Chondrocyte (in vitro differentiated cells): ENCODE measurements at regions not wholly inside any gene's neighbourhood (a gene's known extent, or its start where the extent isn't known, plus 50 kb on each side); places are given as distances from the start of the nearest gene placed in this dataset.

Experiments used
- DNase-seq: peaks from one replicate; pipeline ENCODE4 v3.0.0; 2021; ENCODE audit warnings: mixed read lengths, low spot score
- H3K27ac Mint-ChIP-seq: one replicate; pipeline ENCODE4 v1.8.0; 2021; ENCODE audit warnings: mild to moderate bottlenecking, moderate library complexity, mixed read lengths; ENCODE audit not compliant: unreplicated experiment
- H3K27me3 Mint-ChIP-seq: 2 replicates; pipeline ENCODE4 v1.8.0; 2021; ENCODE audit warnings: low read depth, mixed read lengths
- H3K36me3 Mint-ChIP-seq: 2 replicates; pipeline ENCODE4 v1.8.0; 2021; ENCODE audit warnings: low read depth, mixed read lengths
- H3K4me1 Mint-ChIP-seq: 2 replicates; pipeline ENCODE4 v1.8.0; 2021; ENCODE audit warnings: low read depth, mild to moderate bottlenecking, mixed read lengths
- H3K4me3 Mint-ChIP-seq: one replicate; pipeline ENCODE4 v1.8.0; 2021; ENCODE audit warnings: mild to moderate bottlenecking, moderate library complexity, mixed read lengths; ENCODE audit not compliant: unreplicated experiment
- H3K9me3 Mint-ChIP-seq: 2 replicates; pipeline ENCODE4 v1.8.0; 2021; ENCODE audit warnings: low read depth, mixed read lengths
- TF ChIP-seq, protein P1 (sequence below): fragments of 200-600 bp; sonication (generic); IDR thresholded peaks from 2 replicates; pipeline ENCODE4 v1.5.0; 2021; ENCODE audit warnings: antibody characterized with exemption, mild to moderate bottlenecking, moderate library complexity

DNA sequence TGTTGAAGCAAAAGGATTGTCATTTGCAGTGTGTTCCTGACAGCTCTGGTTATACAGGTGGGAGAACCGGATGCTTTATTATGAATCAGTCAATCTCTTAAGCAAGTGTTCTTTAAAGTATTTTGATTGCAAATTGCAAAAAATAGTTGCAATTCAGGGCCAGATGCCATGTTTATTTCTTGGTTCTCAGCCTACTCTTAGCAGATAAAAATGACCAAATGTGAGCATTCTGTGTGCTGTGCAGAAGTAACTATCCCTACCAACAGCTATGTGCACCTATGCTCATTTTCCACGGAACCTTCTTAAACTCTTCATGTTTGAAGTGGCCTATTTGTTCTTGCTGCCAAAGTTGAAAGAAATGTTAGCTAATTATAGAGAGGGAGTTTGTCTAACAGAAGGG lies 262.3 kb upstream of the RASGRP1 start:
- Mint-ChIP-seq H3K4me1 (peaks cover 30% of the 10 kb centered on the region), H3K9me3 (no peaks in the 10 kb centered on the region), H3K27me3 (no peaks in the 10 kb centered on the region), H3K27ac (no peak overlapping the region), H3K4me3 (no peak overlapping the region), H3K36me3 (no peaks in the 10 kb centered on the region)
- TF ChIP-seq, protein P1, sequence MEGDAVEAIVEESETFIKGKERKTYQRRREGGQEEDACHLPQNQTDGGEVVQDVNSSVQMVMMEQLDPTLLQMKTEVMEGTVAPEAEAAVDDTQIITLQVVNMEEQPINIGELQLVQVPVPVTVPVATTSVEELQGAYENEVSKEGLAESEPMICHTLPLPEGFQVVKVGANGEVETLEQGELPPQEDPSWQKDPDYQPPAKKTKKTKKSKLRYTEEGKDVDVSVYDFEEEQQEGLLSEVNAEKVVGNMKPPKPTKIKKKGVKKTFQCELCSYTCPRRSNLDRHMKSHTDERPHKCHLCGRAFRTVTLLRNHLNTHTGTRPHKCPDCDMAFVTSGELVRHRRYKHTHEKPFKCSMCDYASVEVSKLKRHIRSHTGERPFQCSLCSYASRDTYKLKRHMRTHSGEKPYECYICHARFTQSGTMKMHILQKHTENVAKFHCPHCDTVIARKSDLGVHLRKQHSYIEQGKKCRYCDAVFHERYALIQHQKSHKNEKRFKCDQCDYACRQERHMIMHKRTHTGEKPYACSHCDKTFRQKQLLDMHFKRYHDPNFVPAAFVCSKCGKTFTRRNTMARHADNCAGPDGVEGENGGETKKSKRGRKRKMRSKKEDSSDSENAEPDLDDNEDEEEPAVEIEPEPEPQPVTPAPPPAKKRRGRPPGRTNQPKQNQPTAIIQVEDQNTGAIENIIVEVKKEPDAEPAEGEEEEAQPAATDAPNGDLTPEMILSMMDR, result no peak
- no peak for DNase-seq

DNA sequence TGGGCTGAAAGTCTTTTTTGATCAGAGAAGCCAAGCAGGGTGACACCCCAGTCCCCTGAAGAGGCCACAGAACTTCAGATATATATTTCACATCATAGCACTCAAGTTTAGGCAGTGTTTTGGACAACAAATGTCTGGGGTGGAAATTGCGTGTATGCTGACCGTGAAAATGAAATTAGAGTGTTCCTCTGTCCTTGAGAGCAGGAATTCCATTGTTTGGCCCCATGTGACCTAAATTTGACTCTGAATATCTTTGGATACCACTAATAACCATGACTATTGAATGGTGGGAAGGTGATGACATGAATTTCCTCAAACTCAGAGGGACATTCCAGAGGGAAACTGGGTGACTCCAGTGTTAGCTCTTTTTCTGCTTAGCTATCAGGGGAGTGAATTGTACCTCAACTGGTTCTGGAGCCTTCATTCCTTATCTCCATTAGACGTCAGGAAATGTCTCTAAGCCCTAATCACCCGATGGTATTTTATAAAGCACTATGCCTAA lies 263.5 kb upstream of the RASGRP1 start:
- TF ChIP-seq, protein P1, result no peak
- Mint-ChIP-seq H3K9me3 (peaks cover 6% of the 10 kb centered on the region), H3K4me3 (no peak overlapping the region), H3K4me1 (peaks cover 27% of the 10 kb centered on the region), H3K36me3 (peaks cover 5% of the 10 kb centered on the region), H3K27me3 (no peaks in the 10 kb centered on the region), H3K27ac (no peak overlapping the region)
- DNase-seq, result no peak

DNA sequence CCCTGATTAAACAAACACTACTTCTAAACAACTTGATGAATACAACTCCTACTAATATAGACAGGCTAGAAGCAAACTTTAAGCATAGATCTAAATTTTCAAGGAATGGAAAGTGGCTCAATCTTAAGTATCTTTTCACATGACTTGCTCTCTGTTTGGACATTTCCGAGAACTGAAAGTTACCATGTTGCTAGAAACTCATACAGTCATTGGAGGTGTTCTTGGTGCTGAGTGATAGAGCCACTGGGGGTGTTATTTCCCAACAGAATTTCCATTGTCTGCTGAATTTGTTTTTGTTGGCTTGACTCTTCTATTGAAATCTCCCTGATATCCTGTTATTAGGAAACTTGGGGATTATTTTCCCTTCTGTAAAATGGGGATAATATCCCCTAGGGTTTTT lies 264.5 kb upstream of the RASGRP1 start:
- no peak for DNase-seq
- Mint-ChIP-seq H3K27me3 (no peaks in the 10 kb centered on the region), H3K4me1 (peaks cover 21% of the 10 kb centered on the region), H3K27ac (no peak overlapping the region), H3K4me3 (no peak overlapping the region), H3K36me3 (peaks cover 8% of the 10 kb centered on the region), H3K9me3 (peaks cover 10% of the 10 kb centered on the region)
- TF ChIP-seq, protein P1, result no peak

DNA sequence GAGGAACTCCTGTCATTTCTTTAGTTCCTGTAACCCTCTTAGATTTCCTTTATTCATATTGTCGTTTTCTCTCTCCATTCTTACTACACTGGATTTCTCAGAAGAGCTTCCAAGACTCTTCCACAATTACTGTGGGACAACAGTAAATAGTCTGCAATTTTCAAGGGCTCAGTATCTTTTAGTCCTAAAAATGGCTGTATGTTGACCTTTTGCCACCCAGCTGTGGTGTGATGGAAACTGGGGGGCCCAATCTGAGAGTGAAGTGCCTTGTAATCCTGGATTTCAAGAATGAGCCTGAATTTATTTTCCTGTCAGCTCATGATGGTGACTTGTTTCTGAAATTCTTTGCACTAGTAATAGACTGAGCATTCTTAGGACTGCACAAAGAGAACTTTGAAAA lies 277.6 kb upstream of the RASGRP1 start:
- peaks cover 8% of the 10 kb centered on the region for H3K36me3 Mint-ChIP-seq
- H3K27me3 Mint-ChIP-seq, result no peaks in the 10 kb centered on the region
- H3K4me1 Mint-ChIP-seq, result peaks cover 56% of the 10 kb centered on the region
- peaks cover 17% of the 10 kb centered on the region for H3K9me3 Mint-ChIP-seq
- TF ChIP-seq, protein P1, result no peak
- H3K27ac Mint-ChIP-seq, result peak overlapping the region; percentile 67
- DNase-seq, result no peak
- H3K4me3 Mint-ChIP-seq, result no peak overlapping the region

DNA sequence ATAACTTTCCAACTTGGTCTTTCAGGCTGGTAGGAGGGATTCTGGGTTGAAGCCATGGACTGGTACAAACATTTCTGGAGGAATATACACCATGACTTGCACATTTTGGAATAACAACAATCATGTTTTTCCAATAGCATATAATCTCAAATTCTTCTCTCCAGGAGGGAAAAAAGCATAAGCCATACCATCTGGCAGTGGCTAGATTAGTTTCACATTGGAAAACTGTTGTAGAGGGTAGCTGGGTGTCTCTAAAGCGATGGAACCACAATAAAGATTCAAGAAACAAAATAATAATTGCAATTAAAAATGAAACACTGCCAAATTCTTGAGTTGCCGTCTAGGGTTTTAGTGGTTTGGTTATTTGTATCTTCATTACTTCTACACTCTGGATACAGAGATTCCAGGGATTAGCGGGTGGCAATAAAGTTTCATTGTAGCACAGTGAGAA lies 278.5 kb upstream of the RASGRP1 start:
- TF ChIP-seq, protein P1, result no peak
- peaks cover 6% of the 10 kb centered on the region for H3K36me3 Mint-ChIP-seq

More for the DNA sequence above, 278.5 kb upstream of the RASGRP1 start:
- peaks cover 60% of the 10 kb centered on the region for H3K4me1 Mint-ChIP-seq
- H3K4me3 Mint-ChIP-seq, result no peak overlapping the region
- peak overlapping the region; percentile 79 for H3K27ac Mint-ChIP-seq
- no peak for DNase-seq
- H3K27me3 Mint-ChIP-seq, result no peaks in the 10 kb centered on the region
- peaks cover 9% of the 10 kb centered on the region for H3K9me3 Mint-ChIP-seq
